Right atrium auricular region (tissue), 2 donors: ENCODE measurements at regions not wholly inside any gene's neighbourhood (a gene's known extent, or its start where the extent isn't known, plus 50 kb on each side); places are given as distances from the start of the nearest gene placed in this dataset.
"Not testable (repeated sequence)": the region's sequence is repeated elsewhere in the genome, so short reads cannot be mapped to it uniquely, and the experiment has no call there.

ENCODE experiments used
- DNase-seq: peaks from one replicate; pipeline ENCODE4 v3.0.0-alpha.2; 2019; ENCODE audit warnings: low spot score
- H3K27ac ChIP-seq, 2 donors: fragments of 200-600 bp; sonication (generic); 1 replicate in 1 of 2; 2 replicates in 1 of 2; pipeline ENCODE4 v1.5.1; 2016 to 2019
- H3K27me3 ChIP-seq, 2 donors: fragments of 200-600 bp; sonication (generic); one replicate each; pipeline versions ENCODE4 v1.5.1 to v1.6.0; 2017 to 2019
- H3K36me3 ChIP-seq: fragments of 200-600 bp; sonication (generic); one replicate; pipeline ENCODE4 v1.5.1; 2016
- H3K4me1 ChIP-seq, 2 donors: fragments of 200-600 bp; sonication (generic); one replicate each; pipeline versions ENCODE4 v1.5.1 to v1.6.0; 2017 to 2019
- H3K4me3 ChIP-seq, 2 donors: fragments of 200-600 bp; sonication (generic); 1 replicate in 1 of 2; 2 replicates in 1 of 2; pipeline ENCODE4 v1.5.1; 2017 to 2019; ENCODE audit warnings: mild to moderate bottlenecking in 1 of 2, moderate library complexity in 1 of 2
- H3K9me3 ChIP-seq, 2 donors: fragments of 200-600 bp; sonication (generic); one replicate each; pipeline ENCODE4 v1.5.1; 2019
- TF ChIP-seq, protein P1 (sequence below), 2 donors: fragments of 200-600 bp; sonication (generic); IDR thresholded peaks; one replicate each; pipeline ENCODE4 v1.5.1; 2019; ENCODE audit warnings: antibody characterized with exemption in 2 of 2

DNA sequence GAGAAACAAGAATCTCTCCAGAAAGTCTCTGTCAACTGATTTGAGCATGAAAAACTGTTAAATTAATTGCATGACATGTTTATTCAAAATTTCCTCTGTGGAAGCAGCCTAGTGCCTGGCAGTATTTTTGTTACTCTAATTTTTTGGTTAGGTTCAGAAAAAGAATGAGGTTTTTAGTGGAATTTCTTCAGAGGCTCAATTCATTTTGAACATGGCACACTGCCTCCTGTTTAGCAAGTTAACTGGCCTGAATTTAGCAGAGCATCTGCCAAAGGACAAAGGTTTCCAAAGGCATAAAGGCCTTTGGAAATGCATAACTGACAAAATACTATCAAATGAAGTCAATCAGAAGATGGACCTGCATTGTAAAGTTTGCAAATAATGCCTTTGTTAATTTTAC, 1326.5 kb downstream of the PLA2G4A start:
- H3K36me3 ChIP-seq, result no peaks in the 10 kb centered on the region
- TF ChIP-seq, protein P1, sequence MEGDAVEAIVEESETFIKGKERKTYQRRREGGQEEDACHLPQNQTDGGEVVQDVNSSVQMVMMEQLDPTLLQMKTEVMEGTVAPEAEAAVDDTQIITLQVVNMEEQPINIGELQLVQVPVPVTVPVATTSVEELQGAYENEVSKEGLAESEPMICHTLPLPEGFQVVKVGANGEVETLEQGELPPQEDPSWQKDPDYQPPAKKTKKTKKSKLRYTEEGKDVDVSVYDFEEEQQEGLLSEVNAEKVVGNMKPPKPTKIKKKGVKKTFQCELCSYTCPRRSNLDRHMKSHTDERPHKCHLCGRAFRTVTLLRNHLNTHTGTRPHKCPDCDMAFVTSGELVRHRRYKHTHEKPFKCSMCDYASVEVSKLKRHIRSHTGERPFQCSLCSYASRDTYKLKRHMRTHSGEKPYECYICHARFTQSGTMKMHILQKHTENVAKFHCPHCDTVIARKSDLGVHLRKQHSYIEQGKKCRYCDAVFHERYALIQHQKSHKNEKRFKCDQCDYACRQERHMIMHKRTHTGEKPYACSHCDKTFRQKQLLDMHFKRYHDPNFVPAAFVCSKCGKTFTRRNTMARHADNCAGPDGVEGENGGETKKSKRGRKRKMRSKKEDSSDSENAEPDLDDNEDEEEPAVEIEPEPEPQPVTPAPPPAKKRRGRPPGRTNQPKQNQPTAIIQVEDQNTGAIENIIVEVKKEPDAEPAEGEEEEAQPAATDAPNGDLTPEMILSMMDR (IDR thresholded peaks at IDR 0.05), result no peak
- DNase-seq, result no peak

DNA sequence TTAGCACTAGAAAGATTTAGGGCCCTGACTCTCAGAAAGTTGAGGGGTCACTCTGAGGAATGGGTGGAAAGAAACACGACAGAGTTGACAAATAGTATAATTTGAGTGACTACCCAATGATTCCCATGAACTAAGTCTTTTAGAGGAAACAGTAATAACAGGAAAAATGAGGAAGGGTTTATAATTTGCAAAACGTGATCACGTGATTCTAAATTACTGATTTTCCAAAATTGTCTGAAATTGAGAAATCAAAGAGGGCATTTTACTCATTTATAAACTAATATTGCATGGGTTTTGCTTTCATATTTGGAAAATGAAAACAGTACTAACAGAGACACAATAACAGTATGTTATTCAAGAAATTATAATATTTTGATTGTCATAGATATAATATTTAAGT, 1335.7 kb downstream of the PLA2G4A start:
- Histone ChIP-seq H3K27ac (no peak overlapping the region), H3K27me3 (no peaks in the 10 kb centered on the region), H3K4me3 (no peak overlapping the region), H3K36me3 (no peaks in the 10 kb centered on the region), H3K9me3 (no peaks in the 10 kb centered on the region), H3K4me1 (no peaks in the 10 kb centered on the region)
- DNase-seq, result no peak
- TF ChIP-seq, protein P1 (IDR thresholded peaks at IDR 0.05), result no peak

More for the DNA sequence above, 1326.5 kb downstream of the PLA2G4A start:
- no peaks in the 10 kb centered on the region for H3K4me1 ChIP-seq
- H3K27me3 ChIP-seq, result no peaks in the 10 kb centered on the region
- H3K27ac ChIP-seq, result no peak overlapping the region
- H3K4me3 ChIP-seq, result no peak overlapping the region
- no peaks in the 10 kb centered on the region for H3K9me3 ChIP-seq

DNA sequence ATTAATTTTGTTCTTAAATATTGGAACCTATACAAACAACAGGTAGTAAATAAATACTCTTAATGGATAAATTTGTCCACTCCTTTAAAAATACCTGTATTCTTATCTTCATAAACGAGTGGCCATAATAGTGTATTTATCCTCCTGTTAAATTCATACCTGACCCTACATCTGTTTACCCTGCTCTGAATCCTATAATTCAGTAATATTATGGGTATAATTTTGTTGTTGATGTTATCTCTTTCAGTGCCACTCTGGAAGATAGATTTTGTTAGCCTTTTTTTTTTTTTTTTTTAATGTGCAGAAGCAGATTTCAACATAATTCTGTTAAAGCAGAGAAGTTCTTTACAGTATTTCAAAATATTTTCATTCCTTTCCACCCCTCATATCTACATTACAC, 1337.9 kb downstream of the PLA2G4A start:
- no peaks in the 10 kb centered on the region for H3K36me3 ChIP-seq
- H3K4me3 ChIP-seq, result no peak overlapping the region
- no peak overlapping the region for H3K27ac ChIP-seq
- TF ChIP-seq, protein P1 (IDR thresholded peaks at IDR 0.05), result no peak
- no peaks in the 10 kb centered on the region for H3K4me1 ChIP-seq
- no peaks in the 10 kb centered on the region for H3K9me3 ChIP-seq
- no peaks in the 10 kb centered on the region for H3K27me3 ChIP-seq
- no peak for DNase-seq

DNA sequence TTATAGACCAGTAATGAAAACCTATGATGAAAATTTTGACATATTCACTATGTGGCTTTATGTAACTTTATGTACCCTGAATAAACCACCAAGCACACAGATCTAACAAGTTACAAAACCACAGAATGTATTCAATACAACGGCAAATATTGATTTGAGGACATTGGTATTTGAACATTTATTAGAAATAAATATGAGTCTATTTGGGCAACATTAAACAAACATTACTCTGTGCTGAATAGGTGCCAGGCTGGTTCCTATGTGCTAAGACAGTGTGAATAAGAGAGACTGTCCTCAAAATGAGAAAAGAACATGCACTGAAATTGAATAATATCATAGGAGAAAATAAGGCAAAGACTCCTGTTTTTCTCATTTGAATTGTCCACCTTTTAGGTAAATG, 1341.2 kb downstream of the PLA2G4A start:
- TF ChIP-seq, protein P1 (IDR thresholded peaks at IDR 0.05), result no peak
- Histone ChIP-seq H3K4me3 (no peak overlapping the region), H3K27ac (no peak overlapping the region), H3K36me3 (no peaks in the 10 kb centered on the region), H3K9me3 (no peaks in the 10 kb centered on the region), H3K27me3 (no peaks in the 10 kb centered on the region), H3K4me1 (no peaks in the 10 kb centered on the region)
- DNase-seq, result no peak

DNA sequence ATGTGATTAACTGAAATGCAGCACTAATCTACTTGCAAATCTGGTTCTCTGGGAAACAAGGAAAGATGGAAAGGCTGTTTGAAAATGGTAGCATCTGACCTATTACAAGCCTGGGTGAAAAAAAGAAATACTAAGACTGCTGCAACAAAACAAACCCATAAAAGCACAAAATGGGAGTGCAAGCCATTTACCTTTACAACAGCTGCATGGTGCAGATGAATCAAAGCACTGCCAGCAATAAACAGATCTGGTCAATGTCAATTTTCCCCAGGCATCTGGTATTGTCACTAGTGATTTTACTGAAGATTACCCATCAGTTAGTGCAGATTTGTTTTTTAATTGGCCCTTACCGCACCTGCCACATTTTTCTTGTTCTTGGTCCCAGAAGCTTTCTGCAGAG, 1341.7 kb downstream of the PLA2G4A start:
- TF ChIP-seq, protein P1 (IDR thresholded peaks at IDR 0.05), result no peak
- H3K27me3 ChIP-seq, result no peaks in the 10 kb centered on the region
- no peaks in the 10 kb centered on the region for H3K36me3 ChIP-seq
- H3K4me1 ChIP-seq, result no peaks in the 10 kb centered on the region
- H3K27ac ChIP-seq, result no peak overlapping the region
- H3K4me3 ChIP-seq, result no peak overlapping the region
- DNase-seq, result no peak
- H3K9me3 ChIP-seq, result no peaks in the 10 kb centered on the region

DNA sequence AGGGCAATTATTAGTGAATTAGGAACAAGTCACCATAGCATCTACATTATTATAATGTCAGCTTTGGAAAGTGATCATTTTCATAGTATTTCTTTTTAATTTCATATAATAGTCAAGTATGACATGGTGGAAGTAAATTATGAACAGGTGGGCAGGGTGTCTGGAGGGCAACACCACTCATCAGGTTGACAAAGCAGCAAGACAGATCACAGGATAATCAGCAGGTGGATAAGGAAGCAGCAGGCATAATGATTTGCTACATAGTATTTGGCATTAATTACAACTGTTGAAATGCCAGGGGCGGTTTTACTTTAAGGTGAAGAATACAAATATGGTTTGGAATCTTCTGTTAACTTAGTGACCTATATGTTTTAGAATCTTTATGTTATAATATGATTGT, 1342.2 kb downstream of the PLA2G4A start:
- Histone ChIP-seq H3K9me3 (no peaks in the 10 kb centered on the region), H3K4me1 (no peaks in the 10 kb centered on the region), H3K4me3 (no peak overlapping the region), H3K27ac (no peak overlapping the region), H3K27me3 (no peaks in the 10 kb centered on the region), H3K36me3 (no peaks in the 10 kb centered on the region)
- TF ChIP-seq, protein P1 (IDR thresholded peaks at IDR 0.05), result no peak
- no peak for DNase-seq

DNA sequence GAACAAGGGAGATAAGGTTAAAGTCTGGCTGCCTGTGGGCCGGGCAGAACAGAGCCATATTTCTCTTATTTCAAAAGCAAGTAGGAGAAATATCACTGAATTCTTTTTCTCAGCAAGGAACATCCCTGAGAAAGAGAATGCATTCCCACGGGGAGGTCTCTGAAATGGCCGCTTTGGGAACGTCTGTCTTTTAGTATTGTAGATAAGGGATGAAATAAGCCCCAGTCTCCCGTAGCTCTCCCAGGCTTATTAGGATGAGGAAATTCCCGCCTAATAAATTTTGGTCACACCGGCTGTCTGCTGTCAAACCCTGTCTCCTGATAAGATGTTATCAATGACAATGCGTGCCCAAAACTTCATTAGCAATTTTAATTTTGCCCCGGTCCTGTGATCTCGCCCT, 1353.3 kb downstream of the PLA2G4A start:
- H3K36me3 ChIP-seq, H3K27me3 ChIP-seq, H3K4me1 ChIP-seq, H3K9me3 ChIP-seq, DNase-seq, H3K4me3 ChIP-seq, H3K27ac ChIP-seq: not testable (repeated sequence)
